A673 (cell line): ENCODE measurements at regions not wholly inside any gene's neighbourhood (a gene's known extent, or its start where the extent isn't known, plus 50 kb on each side); places are given as distances from the start of the nearest gene placed in this dataset.

Experiments used
- BruUV-seq: library from RNA; stranded (reverse); fragments of 400-500 nt; replicated peaks from 2 replicates; lab custom pipeline; 2021; lab: Mats Ljungman, UMichigan
- CTCF ChIA-PET: fragments of 300-600 bp; sonication (Branson Sonifier 250); formaldehyde crosslinking; loops from one replicate; lab custom pipeline; 2022; ENCODE audit warnings: antibody characterized with exemption; lab: Charles Lee
- POLR2A ChIA-PET: fragments of 300-600 bp; sonication (Branson Sonifier 250); formaldehyde crosslinking; loops from one replicate; lab custom pipeline; 2022; ENCODE audit warnings: antibody characterized with exemption; ENCODE audit not compliant: low non-redundant PET; lab: Charles Lee
- DNase-seq: peaks from one replicate; pipeline ENCODE4 v3.0.0-alpha.2; 2015; ENCODE audit warnings: low spot score
- H3K27ac ChIP-seq: fragments of 200-600 bp; sonication (generic); 2 replicates; pipeline ENCODE4 v1.5.1; 2016; ENCODE audit warnings: mixed run types, low read depth, mild to moderate bottlenecking, mixed read lengths, antibody characterized with exemption, low read length; ENCODE audit not compliant: poor library complexity, severe bottlenecking
- H3K27me3 ChIP-seq: fragments of 200-600 bp; sonication (generic); replicated peaks from 2 replicates; pipeline ENCODE4 v1.6.1; 2017; ENCODE audit warnings: mixed run types, low read depth, mild to moderate bottlenecking, mixed read lengths, antibody characterized with exemption, low read length; ENCODE audit not compliant: insufficient read depth, poor library complexity
- H3K36me3 ChIP-seq: fragments of 200-600 bp; sonication (generic); 2 replicates; pipeline ENCODE4 v1.6.1; 2016; ENCODE audit warnings: mixed run types, mild to moderate bottlenecking, mixed read lengths, antibody characterized with exemption, low read length; ENCODE audit not compliant: insufficient read depth, poor library complexity, severe bottlenecking
- H3K4me1 ChIP-seq: fragments of 200-600 bp; sonication (generic); 2 replicates; pipeline ENCODE4 v1.6.1; 2017; ENCODE audit warnings: mixed run types, mild to moderate bottlenecking, mixed read lengths, antibody characterized with exemption, low read length; ENCODE audit not compliant: insufficient read depth, poor library complexity, severe bottlenecking
- H3K4me3 ChIP-seq: fragments of 200-600 bp; sonication (generic); 2 replicates; pipeline ENCODE4 v1.5.1; 2016; ENCODE audit warnings: low read depth, mixed run types, mild to moderate bottlenecking, mixed read lengths, low read length; ENCODE audit not compliant: poor library complexity, severe bottlenecking
- H3K9me3 ChIP-seq: fragments of 200-600 bp; sonication (generic); 2 replicates; pipeline ENCODE4 v1.6.1; 2016; ENCODE audit warnings: mixed run types, low read depth, mild to moderate bottlenecking, mixed read lengths, antibody characterized with exemption, low read length; ENCODE audit not compliant: poor library complexity, severe bottlenecking
- CTCF ChIP-seq: fragments of 300-800, 200-600 bp; sonication (generic); conservative IDR thresholded peaks from 2 replicates; pipeline ENCODE4 v1.5.1; 2017; ENCODE audit warnings: low read depth, mild to moderate bottlenecking, antibody characterized with exemption, low read length, moderate library complexity, mixed read lengths
- EZH2 ChIP-seq: fragments of 200-600 bp; sonication (generic); IDR thresholded peaks from 2 replicates; pipeline ENCODE4 v1.6.1; 2017; ENCODE audit warnings: borderline replicate concordance, low read depth, mild to moderate bottlenecking, mixed read lengths, antibody characterized with exemption, low read length; ENCODE audit not compliant: poor library complexity, severe bottlenecking
- intact Hi-C: fragments of 100-400 bp; cut with micrococcal nuclease; formaldehyde crosslinking; loops from one replicate; pipeline ENCODE4 v1.10.0; 2022; ENCODE audit not compliant: unreplicated experiment

GRCh38 chr4:145293658-145294057 lies 113.3 kb upstream of the OTUD4 start:
- Histone ChIP-seq H3K36me3 (no peaks in the 10 kb centered on the region), H3K4me1 (no peaks in the 10 kb centered on the region), H3K4me3 (no peak overlapping the region), H3K9me3 (no peaks in the 10 kb centered on the region), H3K27ac (no peak overlapping the region), H3K27me3 (no peaks in the 10 kb centered on the region)
- POLR2A ChIA-PET, result no interaction called here
- TF ChIP-seq EZH2, result no peak
- TF ChIP-seq CTCF, result no peak
- intact Hi-C loops, result no loop called here
- no peak for DNase-seq
- CTCF ChIA-PET, result no interaction called here
- no TSS peak for BruUV-seq

GRCh38 chr4:145290955-145291354 lies 110.6 kb upstream of the OTUD4 start:
- intact Hi-C loops, result no loop called here
- no peaks in the 10 kb centered on the region for H3K27me3 ChIP-seq
- H3K9me3 ChIP-seq, result no peaks in the 10 kb centered on the region
- DNase-seq, result no peak
- no TSS peak for BruUV-seq
- no peak overlapping the region for H3K4me3 ChIP-seq
- ChIA-PET POLR2A (no interaction called here), CTCF (no interaction called here)
- no peaks in the 10 kb centered on the region for H3K4me1 ChIP-seq
- H3K36me3 ChIP-seq, result no peaks in the 10 kb centered on the region
- no peak for TF ChIP-seq CTCF
- TF ChIP-seq EZH2, result no peak
- no peak overlapping the region for H3K27ac ChIP-seq

GRCh38 chr4:145289403-145290076 lies 109.2 kb upstream of the OTUD4 start:
- Histone ChIP-seq H3K27ac (no peak overlapping the region), H3K36me3 (no peaks in the 10 kb centered on the region), H3K4me3 (no peak overlapping the region), H3K4me1 (no peaks in the 10 kb centered on the region), H3K27me3 (no peaks in the 10 kb centered on the region), H3K9me3 (no peaks in the 10 kb centered on the region)
- intact Hi-C loops, result no loop called here
- ChIA-PET POLR2A (no interaction called here), CTCF (interaction anchor here (0.7 kb wide), 1 partner anchor 229 kb away, joined by 6 read pairs; no protein-coding TSS in a partner anchor)
- DNase-seq, result no peak
- no peak for TF ChIP-seq CTCF
- no peak for TF ChIP-seq EZH2
- no TSS peak for BruUV-seq
